GM04503 (cell line): ENCODE measurements at regions not wholly inside any gene's neighbourhood (a gene's known extent, or its start where the extent isn't known, plus 50 kb on each side); places are given as distances from the start of the nearest gene placed in this dataset.

Experiments
- DNase-seq: peaks from one replicate; pipeline ENCODE4 v3.0.0-alpha.2; 2012; ENCODE audit warnings: low read depth

DNA sequence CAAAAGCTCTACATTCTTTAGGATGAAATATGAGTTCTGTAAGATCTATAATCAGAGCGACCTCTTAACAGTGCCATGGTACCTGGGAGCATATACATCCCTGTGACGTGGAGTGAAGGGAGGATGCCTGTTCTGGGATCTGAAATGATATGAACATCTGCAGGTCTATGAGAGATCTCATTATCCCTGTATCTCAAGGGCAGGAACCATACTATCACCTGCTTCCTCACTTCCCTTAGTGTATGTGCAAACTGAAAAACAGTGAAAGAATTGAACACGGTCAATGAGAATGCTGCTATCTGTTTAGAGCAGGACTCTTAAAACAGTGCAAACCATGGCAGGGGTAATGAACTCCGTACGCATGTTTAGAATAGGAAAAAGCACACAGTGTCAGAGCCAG is 364.0 kb downstream of the LPIN1 start:
- DNase-seq = no peak

- DNase-seq = no peak
These were observed 367.0 kb downstream of the LPIN1 start for GRCh38 chr2:12113412-12113811.

DNA sequence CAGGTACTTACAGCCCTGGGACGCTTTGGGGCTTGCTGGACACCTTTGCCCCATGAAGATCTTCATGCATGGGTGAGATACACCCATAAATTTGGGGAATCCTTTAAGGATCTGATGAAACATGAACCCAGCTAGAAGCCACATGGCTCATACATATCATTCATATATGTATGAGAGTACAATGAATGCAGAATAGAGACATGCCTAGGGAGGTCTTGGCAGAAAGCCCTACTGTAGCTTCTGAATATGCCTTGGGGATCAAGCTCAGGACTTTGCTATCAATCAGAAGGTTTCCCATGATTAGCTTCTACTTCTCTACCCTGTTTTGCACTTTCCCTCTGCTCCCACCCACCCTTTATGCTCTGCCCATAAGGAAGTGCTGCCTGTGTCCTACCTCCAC is 368.4 kb downstream of the LPIN1 start:
- DNase-seq = no peak

- DNase-seq = no peak
These were observed 369.9 kb downstream of the LPIN1 start for GRCh38 chr2:12116228-12116750.

DNA sequence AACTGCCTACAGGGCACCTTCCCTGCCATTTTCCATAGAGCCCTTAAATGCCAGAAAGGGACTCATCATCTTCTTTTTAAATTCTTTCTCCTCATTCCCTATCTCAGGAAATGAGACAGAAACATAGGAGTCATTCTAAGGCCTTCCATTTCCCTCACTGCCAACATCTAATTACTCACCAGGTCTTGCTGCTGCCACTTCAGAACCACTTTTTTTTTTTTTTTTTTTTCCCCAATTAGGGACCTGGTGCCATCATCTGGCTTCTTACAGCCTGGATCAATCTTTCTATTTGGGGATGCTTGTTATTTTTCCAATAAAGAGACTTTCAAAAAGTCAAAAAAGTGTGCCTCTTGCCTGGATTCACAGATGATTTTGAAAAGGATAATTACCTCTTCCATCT is 373.4 kb downstream of the LPIN1 start:
- peak; percentile 29 for DNase-seq

GRCh38 chr2:12120281-12121150 is 374.1 kb downstream of the LPIN1 start:
- DNase-seq = peak; percentile 56

- DNase-seq = no peak
These were observed 378.4 kb downstream of the LPIN1 start for GRCh38 chr2:12124790-12125189.

DNA sequence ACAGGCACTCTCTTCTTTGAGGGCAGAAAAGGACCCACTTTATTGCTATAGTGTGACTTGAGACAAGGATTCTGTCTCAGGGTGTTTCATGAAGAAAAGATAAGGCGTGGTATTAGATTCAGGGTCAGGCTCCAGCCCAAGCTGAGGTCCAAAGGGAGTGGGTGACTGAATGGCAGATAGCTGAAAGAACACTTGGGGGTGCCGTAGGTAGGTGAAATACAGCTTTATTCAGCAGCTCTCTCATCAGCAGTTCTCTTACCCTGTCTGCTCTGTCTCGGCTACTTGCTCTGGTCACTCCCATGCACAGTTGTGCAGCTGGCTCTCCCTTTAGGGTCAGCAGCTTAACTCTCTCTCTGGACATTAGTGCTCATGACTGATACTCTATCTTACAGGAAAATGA is 379.9 kb downstream of the LPIN1 start:
- no peak for DNase-seq

GRCh38 chr2:12127638-12128037 is 381.2 kb downstream of the LPIN1 start:
- no peak for DNase-seq

- no peak for DNase-seq
These were observed 385.5 kb downstream of the LPIN1 start for GRCh38 chr2:12131975-12132374.

- no peak for DNase-seq
These were observed 395.3 kb downstream of the LPIN1 start for GRCh38 chr2:12141618-12142258.

DNA sequence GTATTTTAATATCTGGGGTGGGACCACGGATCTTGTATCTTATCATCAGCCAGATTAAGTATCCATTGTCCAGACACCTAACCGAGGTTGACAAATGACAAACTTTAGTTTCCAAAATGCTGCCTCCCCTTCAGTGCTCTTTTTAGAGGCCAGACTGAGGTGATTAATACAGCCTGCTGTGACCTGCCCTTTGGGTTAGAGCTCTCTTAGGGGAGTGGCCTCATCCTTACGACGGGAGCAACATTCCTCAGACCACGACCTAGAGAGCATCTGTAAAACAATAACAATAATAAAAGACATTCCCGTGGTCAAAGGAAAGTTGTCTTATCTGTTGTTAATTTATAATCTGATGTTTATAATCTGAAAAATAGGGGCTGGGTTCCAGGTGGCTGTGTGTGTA is 405.3 kb downstream of the LPIN1 start:
- DNase-seq = no peak

DNA sequence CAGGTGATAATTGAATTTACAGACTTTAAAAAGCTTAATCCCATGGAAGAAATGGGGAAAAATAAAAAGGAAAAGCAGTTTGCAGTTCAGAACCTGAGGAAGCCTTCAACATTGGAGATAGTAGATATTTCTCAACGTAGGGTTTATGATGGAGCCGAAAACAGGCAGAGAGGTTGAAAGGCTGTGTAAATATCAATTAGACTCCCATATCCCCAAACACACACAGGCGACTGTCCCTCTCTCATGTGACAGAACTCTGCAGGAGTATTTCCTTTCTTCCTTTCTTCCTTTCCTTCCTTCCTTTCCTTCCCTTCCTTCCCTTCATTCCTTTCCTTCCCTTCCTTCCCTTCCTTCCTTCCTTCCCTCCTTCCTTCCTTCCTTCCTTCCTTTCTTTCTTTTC is 406.5 kb downstream of the LPIN1 start:
- no peak for DNase-seq

- peak; percentile 80 for DNase-seq
These were observed 409.0 kb downstream of the LPIN1 start for GRCh38 chr2:12155303-12156051.

DNA sequence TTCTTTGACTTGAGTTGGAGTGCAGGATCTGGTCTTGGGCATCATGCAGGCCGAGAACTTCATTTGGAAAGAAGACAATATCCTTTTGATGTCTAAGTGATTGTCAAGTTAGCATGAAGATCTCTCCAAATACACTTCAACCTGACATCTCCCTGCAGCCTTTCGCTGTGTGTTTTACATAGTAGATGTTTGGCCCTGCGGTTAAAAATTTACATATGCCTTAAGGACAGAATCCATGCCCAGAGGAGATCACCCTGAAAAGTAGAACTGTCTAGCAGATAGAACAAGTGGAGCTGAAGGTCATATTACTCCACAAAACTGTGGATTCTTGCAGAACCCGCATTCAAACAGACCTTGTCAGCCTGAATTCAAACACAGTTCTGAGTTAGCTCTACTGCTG is 409.9 kb downstream of the LPIN1 start:
- no peak for DNase-seq

DNA sequence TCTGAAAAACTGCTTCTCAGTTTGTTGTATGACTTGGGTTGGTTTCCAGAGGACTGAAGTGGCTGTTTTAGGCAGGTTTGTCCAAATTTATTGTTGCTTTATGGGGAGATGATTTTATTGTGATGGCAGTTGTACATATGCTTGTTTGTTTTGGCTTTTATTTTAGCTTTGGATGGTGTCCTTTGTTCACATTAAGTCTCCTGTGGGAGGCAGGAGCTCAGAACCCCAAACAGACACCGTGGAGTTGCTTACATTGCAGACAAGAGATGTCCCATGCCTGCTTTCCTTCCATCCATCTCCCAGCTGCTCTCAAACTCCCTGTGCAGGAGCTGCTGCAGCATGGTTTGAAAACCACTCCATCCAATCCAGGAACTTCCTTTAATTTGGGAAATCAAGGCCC is 414.7 kb downstream of the LPIN1 start:
- no peak for DNase-seq

GRCh38 chr2:12162269-12163247 is 416.1 kb downstream of the LPIN1 start:
- DNase-seq = no peak

DNA sequence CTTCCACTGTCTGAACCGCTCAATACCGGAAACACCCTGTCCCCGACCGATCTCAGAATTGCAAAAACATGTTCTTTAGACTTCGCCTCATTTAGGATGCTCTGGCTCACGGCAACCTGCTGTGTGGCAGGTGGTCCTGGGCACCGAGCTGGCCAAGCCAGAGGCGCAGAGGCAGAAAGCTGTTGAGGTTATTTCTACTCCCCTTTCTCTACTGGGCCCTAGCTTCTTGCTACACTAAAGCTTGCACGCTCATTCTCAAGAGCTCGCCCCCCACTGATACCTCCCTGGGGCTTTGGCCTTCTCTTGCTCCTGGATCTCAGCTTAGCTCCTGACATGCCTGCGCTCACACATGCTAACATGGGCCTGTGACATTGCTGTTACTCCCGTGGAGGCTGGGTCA is 417.4 kb downstream of the LPIN1 start:
- no peak for DNase-seq

GRCh38 chr2:12164689-12165088 is 418.3 kb downstream of the LPIN1 start:
- DNase-seq = no peak

- DNase-seq = no peak
These were observed 421.3 kb downstream of the LPIN1 start for GRCh38 chr2:12167525-12168317.

- DNase-seq = no peak
These were observed 421.9 kb downstream of the LPIN1 start for GRCh38 chr2:12168354-12168753.
